GM23248 (cell line): ENCODE measurements at regions not wholly inside any gene's neighbourhood (a gene's known extent, or its start where the extent isn't known, plus 50 kb on each side); places are given as distances from the start of the nearest gene placed in this dataset.

Source experiments
- EZH2 ChIP-seq: fragments of 200-600 bp; sonication (generic); IDR thresholded peaks from 2 replicates; pipeline ENCODE4 v1.6.1; 2018; ENCODE audit warnings: antibody characterized with exemption, mild to moderate bottlenecking; ENCODE audit not compliant: insufficient read depth, poor library complexity, severe bottlenecking
- EZH2phosphoT487 ChIP-seq: fragments of 200-600 bp; sonication (generic); IDR thresholded peaks from 2 replicates; pipeline ENCODE4 v1.6.1; 2018; ENCODE audit warnings: antibody characterized with exemption, moderate library complexity, mild to moderate bottlenecking, low read depth; ENCODE audit not compliant: insufficient read depth

DNA sequence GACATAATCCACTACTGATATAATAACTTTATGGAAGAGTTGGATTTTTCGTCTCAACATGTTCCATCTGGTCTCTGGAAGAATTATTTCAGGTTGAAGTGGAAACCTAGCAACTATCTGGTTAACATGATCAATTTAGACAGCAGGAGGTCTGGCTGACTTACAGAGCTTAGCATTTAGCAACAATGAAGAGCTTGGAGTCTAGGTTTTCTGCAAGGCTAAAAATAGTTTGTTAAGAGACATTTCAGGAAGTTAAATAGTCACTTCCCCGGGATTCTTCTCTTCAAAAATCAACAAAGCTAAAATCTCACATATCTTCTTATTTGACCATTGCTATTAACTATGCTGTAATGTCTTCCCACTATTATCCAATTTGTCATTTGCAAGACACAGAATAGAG lies 418.6 kb upstream of the DIPK2B start:
- no peak for TF ChIP-seq EZH2
- no peak for TF ChIP-seq EZH2phosphoT487
